Activated naive CD8-positive, alpha-beta T cell (primary cell): ENCODE measurements at regions not wholly inside any gene's neighbourhood (a gene's known extent, or its start where the extent isn't known, plus 50 kb on each side); places are given as distances from the start of the nearest gene placed in this dataset.

Experiments
- H3K27ac Mint-ChIP-seq: one replicate; pipeline ENCODE4 v1.8.0; 2021; ENCODE audit warnings: mixed read lengths
- H3K27me3 Mint-ChIP-seq: one replicate; pipeline ENCODE4 v1.8.0; 2021; ENCODE audit warnings: mixed read lengths
- H3K36me3 Mint-ChIP-seq: one replicate; pipeline ENCODE4 v1.8.0; 2021; ENCODE audit warnings: mixed read lengths
- H3K4me1 Mint-ChIP-seq: one replicate; pipeline ENCODE4 v1.8.0; 2021; ENCODE audit warnings: low read depth, mixed read lengths
- H3K4me3 Mint-ChIP-seq: one replicate; pipeline ENCODE4 v1.8.0; 2021; ENCODE audit warnings: mild to moderate bottlenecking, mixed read lengths
- H3K9me3 Mint-ChIP-seq: one replicate; pipeline ENCODE4 v1.8.0; 2021; ENCODE audit warnings: low read depth, mixed read lengths

DNA sequence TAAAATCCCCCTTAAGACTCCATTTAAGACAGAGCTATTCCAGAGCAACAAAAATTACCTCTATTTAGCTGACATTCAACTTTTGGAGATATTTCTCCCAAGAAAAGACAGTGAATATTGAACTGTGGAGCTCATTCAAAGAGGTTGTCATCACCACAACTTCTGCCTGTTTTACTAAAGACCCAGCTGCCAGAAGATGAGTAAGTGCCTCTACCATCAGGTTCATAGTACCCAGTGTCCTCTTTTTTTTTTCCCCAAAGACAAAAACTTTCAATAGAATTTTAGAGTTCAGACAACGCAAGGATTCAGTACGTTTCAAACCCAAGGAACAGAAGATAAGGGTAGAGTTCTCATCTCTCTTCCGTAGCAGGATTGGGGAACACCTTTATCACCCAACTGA is 461.3 kb downstream of the BCAT1 start:
- Mint-ChIP-seq H3K4me1 (no peaks in the 10 kb centered on the region), H3K9me3 (no peaks in the 10 kb centered on the region), H3K36me3 (no peaks in the 10 kb centered on the region), H3K27me3 (no peaks in the 10 kb centered on the region), H3K4me3 (no peak overlapping the region), H3K27ac (no peak overlapping the region)

DNA sequence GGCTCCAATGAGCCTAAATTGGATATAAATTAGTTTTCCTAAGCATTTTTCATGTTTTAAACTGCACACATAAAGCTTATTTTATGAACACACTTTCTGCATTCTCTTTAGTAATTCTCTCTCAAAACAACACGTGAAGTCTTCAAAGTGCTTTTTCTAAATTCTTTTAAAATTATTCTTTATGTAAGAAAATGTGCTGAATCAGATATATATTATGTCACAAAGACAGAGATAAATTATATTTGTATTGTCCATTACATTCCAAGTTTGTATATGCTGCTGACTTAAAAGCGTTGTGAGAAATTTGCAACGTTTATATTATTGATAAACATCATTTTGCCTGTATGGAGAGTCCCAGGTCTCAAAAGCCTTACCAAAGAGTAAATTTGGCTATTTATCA is 465.2 kb downstream of the BCAT1 start:
- Mint-ChIP-seq H3K36me3 (no peaks in the 10 kb centered on the region), H3K27ac (no peak overlapping the region), H3K9me3 (no peaks in the 10 kb centered on the region), H3K4me3 (no peak overlapping the region), H3K4me1 (no peaks in the 10 kb centered on the region), H3K27me3 (no peaks in the 10 kb centered on the region)

DNA sequence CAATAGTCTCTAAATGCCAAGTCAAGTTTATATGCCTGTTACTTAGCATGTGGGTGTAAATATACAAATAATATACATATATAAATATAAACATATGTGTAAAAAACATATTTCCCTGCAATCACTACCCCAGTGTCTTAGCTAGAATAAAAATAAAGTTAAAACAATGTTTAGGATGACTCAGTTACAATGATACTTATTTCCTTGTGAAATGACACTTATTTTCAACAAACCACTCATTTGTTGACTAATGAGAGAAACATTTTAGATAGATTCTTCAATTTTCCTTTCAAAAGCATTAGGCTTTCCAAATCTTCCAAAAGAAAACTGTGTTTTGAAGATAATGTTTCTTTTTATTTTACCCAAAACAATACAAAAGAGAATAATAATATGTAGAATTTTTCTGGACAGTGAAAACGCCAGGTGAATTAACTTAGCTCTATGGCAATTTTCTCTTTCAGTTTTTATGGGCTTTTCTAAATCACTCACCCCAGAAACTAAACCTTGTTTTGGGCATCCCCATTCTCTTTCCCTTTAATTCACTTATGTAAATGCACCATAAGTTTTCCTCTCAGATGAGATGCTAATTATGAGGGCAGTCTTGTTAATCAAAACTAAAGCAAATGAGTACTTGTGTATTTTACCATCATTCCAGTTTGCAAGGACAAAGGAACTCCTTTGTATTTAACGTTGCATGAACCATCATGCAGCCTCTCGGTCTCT is 465.9 kb downstream of the BCAT1 start:
- Mint-ChIP-seq H3K36me3 (no peaks in the 10 kb centered on the region), H3K27ac (no peak overlapping the region), H3K4me1 (no peaks in the 10 kb centered on the region), H3K4me3 (no peak overlapping the region), H3K9me3 (no peaks in the 10 kb centered on the region), H3K27me3 (no peaks in the 10 kb centered on the region)

DNA sequence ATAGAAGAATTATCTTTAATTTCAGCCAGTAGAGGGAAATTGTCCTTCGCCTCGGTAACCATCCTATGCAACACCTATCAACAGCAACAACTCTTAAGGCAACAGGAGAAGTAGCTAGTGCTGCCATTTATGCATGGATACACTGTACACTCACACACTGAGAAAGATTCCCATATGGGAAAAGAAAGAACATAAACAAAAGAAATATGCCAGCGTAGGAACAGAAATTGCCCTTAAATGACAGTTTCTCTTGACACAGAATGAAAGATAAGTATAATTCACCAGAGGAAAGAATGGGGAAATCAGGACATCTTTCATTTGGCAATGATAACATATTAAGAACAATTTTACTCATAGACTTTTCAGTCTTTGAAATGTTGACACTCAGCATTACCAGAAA is 466.9 kb downstream of the BCAT1 start:
- Mint-ChIP-seq H3K9me3 (no peaks in the 10 kb centered on the region), H3K27me3 (no peaks in the 10 kb centered on the region), H3K36me3 (no peaks in the 10 kb centered on the region), H3K27ac (no peak overlapping the region), H3K4me1 (no peaks in the 10 kb centered on the region), H3K4me3 (no peak overlapping the region)

DNA sequence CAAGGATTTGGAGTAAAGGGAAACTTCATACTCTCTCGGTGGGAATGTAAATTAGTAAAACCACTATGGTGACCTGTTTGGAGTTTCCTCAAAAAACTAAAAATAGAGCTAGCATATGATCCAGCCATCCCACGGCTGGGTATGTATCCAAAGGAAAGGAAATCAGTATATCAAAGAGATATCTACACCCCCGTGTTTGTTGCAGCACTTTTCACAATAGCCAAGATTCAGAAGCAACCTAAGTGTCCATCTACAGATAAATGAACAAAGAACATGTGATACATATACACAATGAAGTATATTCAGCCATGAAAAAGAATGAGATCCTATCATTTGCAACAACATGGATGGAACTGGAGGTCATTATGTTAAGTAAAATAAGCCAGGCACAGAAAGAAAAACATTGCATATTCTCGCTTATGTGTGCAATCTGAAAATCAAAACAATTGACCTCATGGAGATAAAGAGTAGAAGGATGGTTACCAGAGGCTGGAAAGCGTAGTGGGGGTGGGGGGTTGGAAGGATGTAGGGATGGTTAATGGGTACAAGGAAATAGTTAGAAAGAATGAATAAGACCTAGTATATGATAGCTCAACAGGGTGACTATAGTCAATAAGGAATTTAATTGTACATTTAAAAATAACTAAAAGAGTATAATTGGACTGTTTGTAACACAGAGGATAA is 468.0 kb downstream of the BCAT1 start:
- Mint-ChIP-seq H3K27me3 (no peaks in the 10 kb centered on the region), H3K9me3 (no peaks in the 10 kb centered on the region), H3K36me3 (no peaks in the 10 kb centered on the region), H3K27ac (no peak overlapping the region), H3K4me1 (no peaks in the 10 kb centered on the region), H3K4me3 (no peak overlapping the region)

DNA sequence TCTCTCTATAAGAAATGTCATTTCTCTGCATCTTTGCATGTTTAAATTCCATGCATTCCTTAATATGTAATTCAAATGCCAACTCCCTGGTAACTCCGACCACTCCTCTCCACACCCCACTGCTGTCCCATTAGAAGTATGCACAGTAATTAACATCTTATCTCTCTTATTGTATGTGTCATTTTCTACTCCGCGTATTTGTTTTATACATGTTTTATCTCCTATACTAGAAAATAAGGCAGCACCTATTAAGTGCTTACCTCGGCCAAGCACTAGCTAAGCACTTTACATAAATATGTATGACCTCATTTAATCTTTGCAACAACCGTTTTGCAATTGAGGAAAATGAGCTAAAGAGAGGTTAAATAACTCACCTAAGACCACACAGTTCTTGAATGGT is 469.8 kb downstream of the BCAT1 start:
- Mint-ChIP-seq H3K4me3 (no peak overlapping the region), H3K4me1 (no peaks in the 10 kb centered on the region), H3K36me3 (no peaks in the 10 kb centered on the region), H3K27ac (no peak overlapping the region), H3K9me3 (no peaks in the 10 kb centered on the region), H3K27me3 (no peaks in the 10 kb centered on the region)

DNA sequence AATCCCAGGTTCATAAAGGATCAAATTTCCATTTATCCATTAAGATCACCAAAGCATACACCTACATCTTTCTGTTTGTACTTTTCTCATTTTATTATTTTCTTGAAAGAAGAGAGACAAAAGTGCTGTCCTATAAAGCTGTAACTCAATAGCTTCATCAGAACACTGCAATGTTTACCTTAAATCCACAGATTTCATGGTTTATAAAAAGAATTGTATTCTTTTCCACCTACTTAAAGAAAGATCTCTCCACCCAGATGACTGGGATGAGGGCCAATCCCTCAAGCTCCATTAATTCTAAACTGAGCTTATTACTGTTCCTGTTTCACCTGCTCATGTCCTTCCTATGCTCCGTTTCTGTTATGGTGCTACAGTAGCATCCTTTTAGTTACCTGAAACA is 470.6 kb downstream of the BCAT1 start:
- H3K9me3 Mint-ChIP-seq = no peaks in the 10 kb centered on the region
- H3K27me3 Mint-ChIP-seq = no peaks in the 10 kb centered on the region
- H3K27ac Mint-ChIP-seq = no peak overlapping the region
- H3K36me3 Mint-ChIP-seq = no peaks in the 10 kb centered on the region
- H3K4me3 Mint-ChIP-seq = no peak overlapping the region
- H3K4me1 Mint-ChIP-seq = no peaks in the 10 kb centered on the region

DNA sequence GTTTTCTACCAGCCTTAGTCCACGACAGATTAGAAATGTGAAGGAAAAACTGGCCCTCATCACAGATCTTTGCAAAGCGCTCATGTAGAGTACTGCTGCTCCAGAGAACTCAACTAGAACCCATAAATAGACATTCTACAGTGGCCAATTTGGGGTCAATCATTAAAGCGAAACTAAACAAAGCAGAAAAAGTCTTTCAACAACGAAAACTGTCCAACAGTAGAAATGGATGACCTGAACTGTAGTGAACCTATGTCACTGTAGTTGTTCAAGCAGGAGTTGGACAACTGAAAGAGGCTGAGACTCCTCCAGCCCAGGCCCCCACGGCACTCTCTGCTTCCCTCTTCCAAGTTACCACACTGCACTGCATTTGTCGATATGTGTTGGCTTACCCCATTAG is 472.6 kb downstream of the BCAT1 start:
- Mint-ChIP-seq H3K27me3 (no peaks in the 10 kb centered on the region), H3K4me1 (no peaks in the 10 kb centered on the region), H3K36me3 (no peaks in the 10 kb centered on the region), H3K4me3 (no peak overlapping the region), H3K9me3 (no peaks in the 10 kb centered on the region), H3K27ac (no peak overlapping the region)

DNA sequence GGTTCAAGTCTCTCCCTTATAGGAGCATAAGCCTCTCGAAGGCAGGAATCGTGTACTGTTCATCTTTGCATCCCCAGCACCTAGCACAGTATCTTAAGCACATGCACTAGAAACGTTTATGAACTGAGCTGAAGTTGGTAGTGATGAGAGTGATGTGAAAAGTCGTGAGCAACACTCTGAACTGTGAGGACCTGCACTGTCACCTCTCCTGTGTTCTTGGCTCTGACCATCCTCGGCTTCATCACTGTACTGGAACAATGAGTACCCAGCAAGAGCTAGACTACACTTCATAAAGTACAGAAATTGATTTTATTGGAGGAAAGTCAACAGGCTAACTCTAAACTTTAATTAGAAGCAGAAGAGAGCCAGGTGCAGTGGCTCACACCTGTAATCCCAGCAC is 473.6 kb downstream of the BCAT1 start:
- Mint-ChIP-seq H3K27me3 (no peaks in the 10 kb centered on the region), H3K4me3 (no peak overlapping the region), H3K4me1 (no peaks in the 10 kb centered on the region), H3K36me3 (no peaks in the 10 kb centered on the region), H3K27ac (no peak overlapping the region), H3K9me3 (no peaks in the 10 kb centered on the region)

DNA sequence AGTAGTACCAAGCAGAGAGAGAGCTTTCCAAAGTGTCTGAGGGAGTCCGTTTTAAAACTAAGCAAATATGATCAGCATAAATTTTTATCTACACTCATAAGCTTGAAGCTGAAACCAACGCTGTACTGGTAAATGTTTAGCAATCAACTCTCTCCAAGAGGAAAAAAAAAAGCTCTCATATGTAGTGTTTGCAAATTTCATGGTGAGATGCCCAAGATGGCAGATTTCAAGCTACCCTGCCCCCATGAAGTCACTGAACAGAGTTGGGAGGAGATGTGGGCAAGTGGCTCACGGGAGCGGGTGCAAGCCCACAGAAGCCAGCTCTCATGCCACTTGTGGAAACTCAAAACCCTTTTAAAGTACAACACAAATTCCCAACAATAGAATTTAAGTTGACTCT is 475.8 kb downstream of the BCAT1 start:
- Mint-ChIP-seq H3K4me1 (no peaks in the 10 kb centered on the region), H3K9me3 (peaks cover 4% of the 10 kb centered on the region), H3K27ac (no peak overlapping the region), H3K4me3 (no peak overlapping the region), H3K36me3 (no peaks in the 10 kb centered on the region), H3K27me3 (no peaks in the 10 kb centered on the region)

DNA sequence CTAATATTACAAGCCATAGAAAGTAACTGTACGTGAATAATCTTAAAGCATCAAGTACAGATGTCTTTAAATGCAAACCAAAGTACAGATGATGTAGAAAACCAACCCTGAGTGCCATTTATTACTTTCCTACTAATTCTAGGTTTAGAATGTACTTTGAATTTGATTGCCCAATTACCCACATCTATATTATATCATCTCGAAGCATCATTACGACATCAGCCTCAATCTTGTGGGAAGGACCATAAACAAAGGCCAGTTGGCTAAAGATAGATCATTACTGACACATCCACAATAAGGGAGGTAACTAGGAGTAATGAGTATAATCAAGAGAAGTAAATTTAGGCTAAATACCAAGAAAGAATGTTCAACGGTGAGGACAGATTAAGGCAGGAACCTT is 478.9 kb downstream of the BCAT1 start:
- no peak overlapping the region for H3K27ac Mint-ChIP-seq

DNA sequence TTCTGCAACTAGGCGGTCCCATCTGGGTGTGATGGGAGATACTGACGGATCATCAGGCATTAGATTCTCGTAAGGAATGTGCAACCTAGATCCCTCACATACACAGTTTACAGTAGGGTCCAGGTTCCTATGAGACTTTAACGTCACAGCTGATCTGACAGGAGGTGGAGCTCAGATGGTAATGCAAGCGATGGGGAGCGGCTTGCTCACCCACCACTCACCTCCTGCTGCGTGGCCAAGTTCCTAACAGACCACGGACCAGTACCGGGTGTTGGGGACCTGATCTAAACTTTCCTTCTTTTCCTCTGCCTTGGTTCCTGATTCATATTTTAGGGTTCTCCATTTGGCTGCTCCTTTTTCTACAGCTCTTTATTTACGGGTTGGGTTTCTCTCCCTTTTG is 479.8 kb downstream of the BCAT1 start:
- Mint-ChIP-seq H3K27ac (no peak overlapping the region), H3K36me3 (no peaks in the 10 kb centered on the region), H3K27me3 (no peaks in the 10 kb centered on the region), H3K4me3 (no peak overlapping the region), H3K9me3 (peaks cover 4% of the 10 kb centered on the region), H3K4me1 (no peaks in the 10 kb centered on the region)

More for the DNA sequence above, 478.9 kb downstream of the BCAT1 start:
- Mint-ChIP-seq H3K9me3 (peaks cover 4% of the 10 kb centered on the region), H3K4me3 (no peak overlapping the region), H3K27me3 (no peaks in the 10 kb centered on the region), H3K36me3 (no peaks in the 10 kb centered on the region), H3K4me1 (no peaks in the 10 kb centered on the region)

DNA sequence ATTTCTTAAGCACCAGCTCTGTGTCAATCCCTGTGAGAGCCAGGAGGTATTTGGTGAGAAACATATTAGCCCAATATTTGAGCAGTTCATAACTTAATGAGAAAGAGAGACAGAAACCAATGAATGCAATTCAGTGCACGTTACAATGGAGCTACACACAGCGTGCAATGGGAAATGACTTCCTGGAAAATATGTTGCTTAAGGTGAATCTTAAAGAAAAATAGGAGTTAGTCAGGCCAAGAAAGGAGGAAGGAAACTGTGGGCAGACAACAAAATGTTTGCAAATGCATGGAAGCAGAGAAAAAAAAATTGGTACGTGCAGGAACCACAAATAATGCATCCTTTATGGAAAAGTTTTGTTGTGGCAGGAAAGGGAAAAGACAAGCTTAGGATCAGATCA is 481.7 kb downstream of the BCAT1 start:
- H3K27ac Mint-ChIP-seq = no peak overlapping the region
- H3K36me3 Mint-ChIP-seq = no peaks in the 10 kb centered on the region
- H3K4me3 Mint-ChIP-seq = no peak overlapping the region
- H3K4me1 Mint-ChIP-seq = no peaks in the 10 kb centered on the region
- H3K9me3 Mint-ChIP-seq = peaks cover 4% of the 10 kb centered on the region
- H3K27me3 Mint-ChIP-seq = no peaks in the 10 kb centered on the region

DNA sequence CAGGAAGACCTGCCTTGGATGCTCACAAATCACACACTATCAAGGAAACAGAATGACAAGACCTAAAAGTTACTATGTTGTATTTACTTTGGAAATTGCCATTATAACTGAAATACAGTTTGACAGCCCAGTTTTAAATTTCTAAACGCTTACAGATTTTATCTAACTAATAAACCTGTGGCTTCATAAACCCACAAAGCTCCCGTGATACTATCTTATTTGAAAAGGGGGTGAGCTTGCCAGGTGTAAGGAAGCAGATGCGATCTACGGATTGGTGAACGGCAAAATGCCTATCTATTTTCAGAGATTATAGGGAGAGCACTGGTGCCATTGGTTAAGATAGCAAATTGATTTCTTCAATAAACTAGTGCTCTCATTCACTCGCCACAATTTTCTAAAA is 485.5 kb downstream of the BCAT1 start:
- Mint-ChIP-seq H3K4me1 (no peaks in the 10 kb centered on the region), H3K27me3 (no peaks in the 10 kb centered on the region), H3K36me3 (no peaks in the 10 kb centered on the region), H3K27ac (no peak overlapping the region), H3K4me3 (no peak overlapping the region), H3K9me3 (no peaks in the 10 kb centered on the region)

DNA sequence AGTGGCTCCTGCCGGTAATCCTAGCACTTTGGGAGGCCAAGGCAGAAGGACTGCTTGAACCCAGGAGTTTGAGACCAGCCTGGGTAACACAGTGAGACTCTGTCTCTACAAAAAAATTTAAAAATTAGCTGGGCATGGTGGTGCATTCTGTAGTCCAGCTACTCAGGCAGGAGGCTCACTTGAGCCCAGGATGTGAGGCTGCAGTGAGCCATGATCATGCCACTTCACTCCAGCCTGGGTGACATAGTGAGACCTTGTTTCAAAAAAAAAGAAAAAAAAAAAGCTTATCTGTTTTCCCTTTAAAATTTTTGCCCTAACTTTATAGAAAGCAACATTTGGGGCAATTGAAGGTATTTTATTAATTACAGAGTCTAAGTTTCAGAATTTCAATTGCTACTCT is 486.0 kb downstream of the BCAT1 start:
- no peaks in the 10 kb centered on the region for H3K9me3 Mint-ChIP-seq
- no peak overlapping the region for H3K4me3 Mint-ChIP-seq
- no peaks in the 10 kb centered on the region for H3K27me3 Mint-ChIP-seq
- H3K4me1 Mint-ChIP-seq = no peaks in the 10 kb centered on the region
- no peaks in the 10 kb centered on the region for H3K36me3 Mint-ChIP-seq
- no peak overlapping the region for H3K27ac Mint-ChIP-seq

DNA sequence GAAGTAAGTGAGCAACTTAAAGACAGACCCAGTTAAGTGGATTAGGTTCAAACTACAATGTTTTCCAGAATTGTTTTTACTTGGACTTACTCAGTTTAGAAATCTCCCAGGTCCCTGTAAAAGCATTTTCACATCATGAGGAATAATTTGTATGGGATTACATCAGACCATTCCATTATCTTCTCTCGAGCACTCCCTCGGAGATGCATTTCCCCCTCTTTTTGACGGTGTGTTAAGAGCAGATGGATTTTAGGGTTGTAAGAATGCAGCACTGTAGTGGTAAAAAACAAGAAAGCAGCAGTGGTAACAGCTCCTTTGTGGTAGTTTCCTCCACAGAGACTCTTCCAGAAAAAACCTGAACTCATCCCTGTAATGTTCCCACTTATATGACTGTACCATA is 488.4 kb downstream of the BCAT1 start:
- Mint-ChIP-seq H3K27ac (no peak overlapping the region), H3K27me3 (no peaks in the 10 kb centered on the region), H3K4me1 (no peaks in the 10 kb centered on the region), H3K9me3 (no peaks in the 10 kb centered on the region), H3K36me3 (no peaks in the 10 kb centered on the region), H3K4me3 (no peak overlapping the region)
